ENCODE measurements at regions not wholly inside any gene's neighbourhood (a gene's known extent, or its start where the extent isn't known, plus 50 kb on each side); places are given as distances from the start of the nearest gene placed in this dataset.

GRCh38 chr13:63595811-63596210 is 2180.2 kb upstream of the PCDH20 start:
- Mint-ChIP-seq H3K4me1 (no peaks in the 10 kb centered on the region), H3K27me3 (no peaks in the 10 kb centered on the region), H3K36me3 (no peaks in the 10 kb centered on the region), H3K4me3 (no peak overlapping the region), H3K27ac (no peak overlapping the region), H3K9me3 (peaks cover under 1% of the 10 kb centered on the region)
- no peak for DNase-seq
- CTCF ChIA-PET: no interaction called here

- Mint-ChIP-seq H3K4me3 (no peak overlapping the region), H3K4me1 (no peaks in the 10 kb centered on the region), H3K9me3 (peaks cover 12% of the 10 kb centered on the region), H3K27ac (no peak overlapping the region), H3K27me3 (no peaks in the 10 kb centered on the region), H3K36me3 (no peaks in the 10 kb centered on the region)
- no peak for DNase-seq
- CTCF ChIA-PET: no interaction called here
Observed at GRCh38 chr13:63586467-63586866, 2170.8 kb upstream of the PCDH20 start.

- no peak for DNase-seq
- Mint-ChIP-seq H3K4me3 (no peak overlapping the region), H3K27me3 (no peaks in the 10 kb centered on the region), H3K36me3 (no peaks in the 10 kb centered on the region), H3K4me1 (no peaks in the 10 kb centered on the region), H3K27ac (no peak overlapping the region), H3K9me3 (peaks cover 16% of the 10 kb centered on the region)
- CTCF ChIA-PET: no interaction called here
Observed at GRCh38 chr13:63578796-63579195, 2163.1 kb upstream of the PCDH20 start.

- Mint-ChIP-seq H3K27ac (no peak overlapping the region), H3K36me3 (no peaks in the 10 kb centered on the region), H3K4me3 (no peak overlapping the region), H3K4me1 (no peaks in the 10 kb centered on the region), H3K27me3 (no peaks in the 10 kb centered on the region), H3K9me3 (peaks cover 3% of the 10 kb centered on the region)
- DNase-seq: no peak
- CTCF ChIA-PET: no interaction called here
Observed at GRCh38 chr13:63567031-63567430, 2151.4 kb upstream of the PCDH20 start.

GRCh38 chr13:63554157-63554556 is 2138.5 kb upstream of the PCDH20 start:
- DNase-seq: no peak
- no peaks in the 10 kb centered on the region for H3K36me3 Mint-ChIP-seq
- no peak overlapping the region for H3K4me3 Mint-ChIP-seq
- no peaks in the 10 kb centered on the region for H3K4me1 Mint-ChIP-seq
- CTCF ChIA-PET: no interaction called here
- H3K9me3 Mint-ChIP-seq: peaks cover 13% of the 10 kb centered on the region
- H3K27me3 Mint-ChIP-seq: no peaks in the 10 kb centered on the region
- no peak overlapping the region for H3K27ac Mint-ChIP-seq

GRCh38 chr13:63551731-63552130 is 2136.1 kb upstream of the PCDH20 start:
- Mint-ChIP-seq H3K27ac (no peak overlapping the region), H3K9me3 (peaks cover 4% of the 10 kb centered on the region), H3K4me1 (no peaks in the 10 kb centered on the region), H3K4me3 (no peak overlapping the region), H3K36me3 (no peaks in the 10 kb centered on the region), H3K27me3 (no peaks in the 10 kb centered on the region)
- CTCF ChIA-PET: no interaction called here
- DNase-seq: no peak

GRCh38 chr13:63546524-63546923 is 2130.9 kb upstream of the PCDH20 start:
- Mint-ChIP-seq H3K27me3 (no peaks in the 10 kb centered on the region), H3K4me3 (no peak overlapping the region), H3K36me3 (no peaks in the 10 kb centered on the region), H3K27ac (no peak overlapping the region), H3K4me1 (no peaks in the 10 kb centered on the region), H3K9me3 (peaks cover 7% of the 10 kb centered on the region)
- DNase-seq: no peak
- CTCF ChIA-PET: no interaction called here

GRCh38 chr13:63542770-63543169 is 2127.1 kb upstream of the PCDH20 start:
- no peak overlapping the region for H3K27ac Mint-ChIP-seq
- no peak overlapping the region for H3K4me3 Mint-ChIP-seq
- no peaks in the 10 kb centered on the region for H3K36me3 Mint-ChIP-seq
- H3K27me3 Mint-ChIP-seq: no peaks in the 10 kb centered on the region
- CTCF ChIA-PET: no interaction called here
- H3K9me3 Mint-ChIP-seq: peaks cover 7% of the 10 kb centered on the region
- no peak for DNase-seq
- no peaks in the 10 kb centered on the region for H3K4me1 Mint-ChIP-seq

- H3K4me1 Mint-ChIP-seq: no peaks in the 10 kb centered on the region
- no peaks in the 10 kb centered on the region for H3K27me3 Mint-ChIP-seq
- DNase-seq: no peak
- H3K9me3 Mint-ChIP-seq: peaks cover 7% of the 10 kb centered on the region
- no peak overlapping the region for H3K4me3 Mint-ChIP-seq
- H3K36me3 Mint-ChIP-seq: no peaks in the 10 kb centered on the region
- CTCF ChIA-PET: no interaction called here
- H3K27ac Mint-ChIP-seq: no peak overlapping the region
Observed at GRCh38 chr13:63541336-63541735, 2125.7 kb upstream of the PCDH20 start.

GRCh38 chr13:63540061-63540460 is 2124.4 kb upstream of the PCDH20 start:
- Mint-ChIP-seq H3K36me3 (no peaks in the 10 kb centered on the region), H3K4me3 (no peak overlapping the region), H3K27ac (no peak overlapping the region), H3K27me3 (no peaks in the 10 kb centered on the region), H3K4me1 (no peaks in the 10 kb centered on the region), H3K9me3 (peaks cover 3% of the 10 kb centered on the region)
- CTCF ChIA-PET: no interaction called here
- DNase-seq: no peak

- no peak overlapping the region for H3K27ac Mint-ChIP-seq
- no peak for DNase-seq
- no peaks in the 10 kb centered on the region for H3K36me3 Mint-ChIP-seq
- H3K4me1 Mint-ChIP-seq: no peaks in the 10 kb centered on the region
- H3K4me3 Mint-ChIP-seq: no peak overlapping the region
- H3K9me3 Mint-ChIP-seq: no peaks in the 10 kb centered on the region
- CTCF ChIA-PET: no interaction called here
- H3K27me3 Mint-ChIP-seq: no peaks in the 10 kb centered on the region
Observed at GRCh38 chr13:63517371-63517770, 2101.7 kb upstream of the PCDH20 start.

GRCh38 chr13:63516124-63516523 is 2100.5 kb upstream of the PCDH20 start:
- CTCF ChIA-PET: no interaction called here
- no peak for DNase-seq
- no peak overlapping the region for H3K4me3 Mint-ChIP-seq
- H3K27me3 Mint-ChIP-seq: no peaks in the 10 kb centered on the region
- H3K9me3 Mint-ChIP-seq: no peaks in the 10 kb centered on the region
- H3K27ac Mint-ChIP-seq: no peak overlapping the region
- H3K36me3 Mint-ChIP-seq: no peaks in the 10 kb centered on the region
- no peaks in the 10 kb centered on the region for H3K4me1 Mint-ChIP-seq

- Mint-ChIP-seq H3K27me3 (no peaks in the 10 kb centered on the region), H3K27ac (no peak overlapping the region), H3K4me3 (no peak overlapping the region), H3K36me3 (no peaks in the 10 kb centered on the region), H3K9me3 (peaks cover 3% of the 10 kb centered on the region), H3K4me1 (no peaks in the 10 kb centered on the region)
- DNase-seq: no peak
- CTCF ChIA-PET: no interaction called here
Observed at GRCh38 chr13:63514886-63515285, 2099.2 kb upstream of the PCDH20 start.

- Mint-ChIP-seq H3K4me1 (no peaks in the 10 kb centered on the region), H3K27me3 (no peaks in the 10 kb centered on the region), H3K4me3 (no peak overlapping the region), H3K36me3 (no peaks in the 10 kb centered on the region), H3K9me3 (peaks cover 3% of the 10 kb centered on the region), H3K27ac (no peak overlapping the region)
- CTCF ChIA-PET: no interaction called here
- no peak for DNase-seq
Observed at GRCh38 chr13:63512095-63512494, 2096.4 kb upstream of the PCDH20 start.

GRCh38 chr13:63501702-63502101 is 2086.1 kb upstream of the PCDH20 start:
- CTCF ChIA-PET: no interaction called here
- DNase-seq: no peak
- Mint-ChIP-seq H3K36me3 (no peaks in the 10 kb centered on the region), H3K4me3 (no peak overlapping the region), H3K27me3 (no peaks in the 10 kb centered on the region), H3K27ac (no peak overlapping the region), H3K4me1 (no peaks in the 10 kb centered on the region), H3K9me3 (peaks cover 4% of the 10 kb centered on the region)

- no peaks in the 10 kb centered on the region for H3K4me1 Mint-ChIP-seq
- DNase-seq: no peak
- no peak overlapping the region for H3K4me3 Mint-ChIP-seq
Observed at GRCh38 chr13:63497601-63498000, 2082.0 kb upstream of the PCDH20 start.

More at GRCh38 chr13:63497601-63498000, 2082.0 kb upstream of the PCDH20 start:
- CTCF ChIA-PET: no interaction called here
- H3K27ac Mint-ChIP-seq: no peak overlapping the region
- no peaks in the 10 kb centered on the region for H3K36me3 Mint-ChIP-seq
- no peaks in the 10 kb centered on the region for H3K27me3 Mint-ChIP-seq
- H3K9me3 Mint-ChIP-seq: peaks cover 9% of the 10 kb centered on the region

Data from activated naive CD4-positive, alpha-beta T cell treated with anti-CD3 and anti-CD28 coated beads, Interleukin-2, amount 10 ng/mL, durations not matched to agents 7 days and 5 days (primary cell).